ENCODE measurements at regions not wholly inside any gene's neighbourhood (a gene's known extent, or its start where the extent isn't known, plus 50 kb on each side); places are given as distances from the start of the nearest gene placed in this dataset.

- TF ChIP-seq CTCF (IDR thresholded peaks at IDR 0.05) (no peak), POLR2A (IDR thresholded peaks at IDR 0.05) (peak; percentile 36)
Observed at GRCh38 chr13:40401911-40402776, 264.3 kb downstream of the FOXO1 start.

Measured in right lobe of liver (tissue), 4 donors.